Spinal cord (tissue), 1 donor: ENCODE measurements at regions not wholly inside any gene's neighbourhood (a gene's known extent, or its start where the extent isn't known, plus 50 kb on each side); places are given as distances from the start of the nearest gene placed in this dataset. TPM values are rescaled to one million over a fixed set of nuclear protein-coding genes. Genes with fewer than 3 reads are reported as not detected.

ENCODE experiments used
- small RNA-seq: library from RNA; depleted of rRNA; stranded (forward); fragments of <200 nt; gene quantifications from one replicate; pipeline ENCODE3, GENCODE V24; 2014; ENCODE audit warnings: low replicate concordance

Small RNA genes in the stretch of these regions (small RNA-seq; reads per million reads assigned to genes)
- gene RNU6-18P: not detected
